Osteocyte (in vitro differentiated cells): ENCODE measurements at regions not wholly inside any gene's neighbourhood (a gene's known extent, or its start where the extent isn't known, plus 50 kb on each side); places are given as distances from the start of the nearest gene placed in this dataset.
"Not testable (repeated sequence)": the region's sequence is repeated elsewhere in the genome, so short reads cannot be mapped to it uniquely, and the experiment has no call there.

Experiments used
- DNase-seq: peaks from one replicate; pipeline ENCODE4 v3.0.0; 2021; ENCODE audit warnings: mixed read lengths; ENCODE audit not compliant: unreplicated experiment; ENCODE audit errors: extremely low spot score
- H3K27ac Mint-ChIP-seq: one replicate; pipeline ENCODE4 v1.8.0; 2021; ENCODE audit warnings: mild to moderate bottlenecking, mixed read lengths; ENCODE audit not compliant: unreplicated experiment
- H3K27me3 Mint-ChIP-seq: one replicate; pipeline ENCODE4 v1.8.0; 2021; ENCODE audit warnings: mixed read lengths; ENCODE audit not compliant: unreplicated experiment
- H3K36me3 Mint-ChIP-seq: one replicate; pipeline ENCODE4 v1.8.0; 2021; ENCODE audit warnings: mixed read lengths; ENCODE audit not compliant: unreplicated experiment
- H3K4me1 Mint-ChIP-seq: one replicate; pipeline ENCODE4 v1.8.0; 2021; ENCODE audit warnings: mixed read lengths; ENCODE audit not compliant: unreplicated experiment
- H3K4me3 Mint-ChIP-seq: one replicate; pipeline ENCODE4 v1.8.0; 2021; ENCODE audit warnings: mild to moderate bottlenecking, moderate library complexity, mixed read lengths; ENCODE audit not compliant: unreplicated experiment
- H3K9me3 Mint-ChIP-seq: one replicate; pipeline ENCODE4 v1.8.0; 2021; ENCODE audit warnings: mixed read lengths; ENCODE audit not compliant: unreplicated experiment
- TF ChIP-seq, protein P1 (sequence below): fragments of 200-600 bp; sonication (generic); IDR thresholded peaks from 2 replicates; pipeline ENCODE4 v1.5.0; 2021; ENCODE audit warnings: antibody characterized with exemption, mild to moderate bottlenecking, moderate library complexity

DNA sequence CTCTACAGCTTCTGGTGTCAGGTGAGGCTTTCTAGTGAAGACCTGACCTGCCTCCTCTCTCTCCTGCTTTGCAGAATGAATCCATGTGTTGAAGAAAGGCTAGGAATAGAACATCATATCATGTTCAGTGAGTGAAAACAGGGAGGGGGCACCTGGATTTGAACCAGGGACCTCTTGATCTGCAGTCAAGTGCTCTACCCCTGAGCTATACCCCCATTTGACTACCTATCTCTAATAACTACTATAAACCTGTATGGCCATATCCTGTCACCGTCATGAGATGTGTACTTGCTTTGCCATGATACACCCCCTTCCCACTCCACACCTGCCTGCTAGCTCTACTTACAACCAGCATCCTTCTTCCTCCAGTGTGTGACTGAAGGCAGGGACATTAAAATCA is 91.3 kb upstream of the ZNF746 start:
- H3K9me3 Mint-ChIP-seq, result no peaks in the 10 kb centered on the region
- H3K4me1 Mint-ChIP-seq, result no peaks in the 10 kb centered on the region
- DNase-seq, result no peak
- H3K27ac Mint-ChIP-seq, result no peak overlapping the region
- TF ChIP-seq, protein P1, sequence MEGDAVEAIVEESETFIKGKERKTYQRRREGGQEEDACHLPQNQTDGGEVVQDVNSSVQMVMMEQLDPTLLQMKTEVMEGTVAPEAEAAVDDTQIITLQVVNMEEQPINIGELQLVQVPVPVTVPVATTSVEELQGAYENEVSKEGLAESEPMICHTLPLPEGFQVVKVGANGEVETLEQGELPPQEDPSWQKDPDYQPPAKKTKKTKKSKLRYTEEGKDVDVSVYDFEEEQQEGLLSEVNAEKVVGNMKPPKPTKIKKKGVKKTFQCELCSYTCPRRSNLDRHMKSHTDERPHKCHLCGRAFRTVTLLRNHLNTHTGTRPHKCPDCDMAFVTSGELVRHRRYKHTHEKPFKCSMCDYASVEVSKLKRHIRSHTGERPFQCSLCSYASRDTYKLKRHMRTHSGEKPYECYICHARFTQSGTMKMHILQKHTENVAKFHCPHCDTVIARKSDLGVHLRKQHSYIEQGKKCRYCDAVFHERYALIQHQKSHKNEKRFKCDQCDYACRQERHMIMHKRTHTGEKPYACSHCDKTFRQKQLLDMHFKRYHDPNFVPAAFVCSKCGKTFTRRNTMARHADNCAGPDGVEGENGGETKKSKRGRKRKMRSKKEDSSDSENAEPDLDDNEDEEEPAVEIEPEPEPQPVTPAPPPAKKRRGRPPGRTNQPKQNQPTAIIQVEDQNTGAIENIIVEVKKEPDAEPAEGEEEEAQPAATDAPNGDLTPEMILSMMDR, result no peak
- H3K27me3 Mint-ChIP-seq, result no peaks in the 10 kb centered on the region
- no peak overlapping the region for H3K4me3 Mint-ChIP-seq
- H3K36me3 Mint-ChIP-seq, result peaks cover 50% of the 10 kb centered on the region

DNA sequence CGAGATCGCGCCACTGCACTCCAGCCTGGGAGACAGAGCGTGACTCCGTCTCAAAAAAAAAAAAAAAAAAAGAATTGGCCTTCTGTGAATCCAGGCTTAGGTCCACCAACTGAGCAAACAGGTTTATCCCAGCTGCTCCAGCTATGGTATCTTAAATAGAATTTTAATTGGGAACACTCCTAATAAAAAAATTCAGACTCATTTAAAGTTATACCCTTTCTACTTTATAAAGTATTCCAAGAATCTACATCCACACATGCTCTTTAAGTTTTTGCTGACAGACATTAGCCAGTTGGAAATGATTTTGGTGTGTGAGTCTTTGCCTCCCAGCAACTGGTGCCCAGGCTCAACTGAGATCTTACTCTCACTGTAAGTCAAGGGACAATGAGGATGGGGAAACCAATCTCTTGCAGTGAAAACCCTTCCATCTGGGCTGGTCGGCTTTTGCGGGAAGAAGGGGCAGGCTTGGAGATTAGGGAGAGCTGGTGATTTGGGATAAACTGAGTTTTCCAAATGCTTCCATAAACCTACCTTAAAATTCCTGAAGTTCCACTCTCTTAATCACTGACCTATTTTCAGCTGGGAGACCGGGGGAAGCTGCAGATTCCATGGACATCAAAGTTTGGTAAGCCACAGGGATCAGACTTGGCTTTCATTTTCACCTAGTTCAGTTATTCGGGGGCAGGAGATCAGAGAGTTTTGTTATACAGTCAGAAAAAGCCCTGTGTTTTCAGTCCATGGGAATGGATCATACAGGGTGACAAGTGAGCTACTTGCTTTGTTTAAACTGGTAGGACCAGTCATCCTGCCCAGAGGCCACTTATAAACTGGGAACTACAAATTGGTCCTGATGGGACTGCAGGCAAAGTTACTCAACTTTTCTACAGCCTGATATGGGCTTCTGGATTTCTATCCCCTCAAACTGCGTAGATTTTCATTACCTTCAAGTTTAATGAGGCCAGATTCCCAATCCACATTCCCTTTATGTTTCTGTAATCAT is 89.3 kb upstream of the ZNF746 start:
- Mint-ChIP-seq H3K36me3 (peaks cover 66% of the 10 kb centered on the region), H3K4me3 (no peak overlapping the region), H3K9me3 (no peaks in the 10 kb centered on the region), H3K4me1 (no peaks in the 10 kb centered on the region), H3K27ac (no peak overlapping the region), H3K27me3 (no peaks in the 10 kb centered on the region)
- DNase-seq, result no peak
- TF ChIP-seq, protein P1, result no peak

DNA sequence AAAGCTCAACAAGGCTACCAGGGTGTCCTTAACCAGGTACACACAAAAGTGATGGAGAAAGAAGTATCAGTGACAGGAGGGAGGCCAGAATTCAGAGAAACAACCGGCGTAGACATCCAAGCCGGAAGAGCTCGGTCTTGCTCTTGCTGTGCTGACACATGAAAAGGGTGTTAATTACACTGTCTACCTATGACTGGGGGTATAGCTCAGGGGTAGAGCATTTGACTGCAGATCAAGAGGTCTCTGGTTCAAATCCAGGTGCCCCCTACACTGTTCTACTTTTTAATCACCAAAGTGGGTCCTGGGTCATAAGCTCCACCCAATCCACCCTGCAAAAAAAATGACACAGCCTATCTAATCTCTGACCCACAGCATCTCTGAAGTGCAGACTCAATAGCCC is 86.9 kb upstream of the ZNF746 start:
- no peak for DNase-seq
- peaks cover 70% of the 10 kb centered on the region for H3K36me3 Mint-ChIP-seq
- H3K4me3 Mint-ChIP-seq, result no peak overlapping the region
- no peaks in the 10 kb centered on the region for H3K27me3 Mint-ChIP-seq
- peaks cover 4% of the 10 kb centered on the region for H3K9me3 Mint-ChIP-seq
- H3K4me1 Mint-ChIP-seq, result no peaks in the 10 kb centered on the region
- TF ChIP-seq, protein P1, result no peak
- H3K27ac Mint-ChIP-seq, result no peak overlapping the region

DNA sequence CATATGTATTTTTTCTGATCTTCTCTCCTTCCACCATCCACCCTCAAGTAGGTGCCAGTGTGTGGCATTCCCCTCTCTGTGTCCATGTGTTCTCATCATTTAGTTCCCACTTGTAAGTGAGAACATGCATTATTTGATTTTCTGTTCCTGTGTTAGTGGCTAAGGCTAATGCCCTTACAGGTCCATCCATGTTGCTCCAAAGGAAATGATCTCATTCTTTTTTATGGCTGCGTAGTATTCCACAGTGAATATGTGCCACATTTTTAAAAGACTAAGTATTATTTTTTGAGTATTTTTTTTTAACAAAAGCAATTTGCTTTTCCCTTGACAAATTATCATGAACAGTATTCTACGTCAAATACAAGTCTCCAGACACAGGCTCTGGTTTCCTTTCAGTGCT is 86.4 kb upstream of the ZNF746 start:
- Mint-ChIP-seq H3K4me3 (no peak overlapping the region), H3K4me1 (no peaks in the 10 kb centered on the region), H3K9me3 (peaks cover 4% of the 10 kb centered on the region), H3K27me3 (no peaks in the 10 kb centered on the region), H3K27ac (no peak overlapping the region), H3K36me3 (peaks cover 72% of the 10 kb centered on the region)
- DNase-seq, result no peak
- TF ChIP-seq, protein P1, result no peak

DNA sequence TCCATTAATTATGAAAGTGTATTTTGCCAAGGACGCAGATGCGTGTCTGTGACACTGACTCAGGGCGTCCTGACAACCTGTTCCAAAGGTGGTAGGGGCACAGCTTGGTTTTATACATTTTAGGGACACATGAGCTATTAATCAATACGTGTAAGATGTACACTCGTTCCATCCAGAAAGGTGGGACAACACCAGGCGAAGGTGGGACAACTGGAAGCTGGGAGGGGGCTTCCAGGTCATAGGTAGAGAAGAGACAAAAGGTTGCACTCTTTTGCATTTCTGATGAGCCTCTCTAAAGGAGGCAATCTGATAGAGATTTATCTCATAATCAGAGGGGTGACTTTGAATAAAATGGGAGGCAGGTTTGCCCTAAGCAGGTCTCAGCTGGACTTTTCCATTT is 82.7 kb upstream of the ZNF746 start:
- Mint-ChIP-seq H3K4me1 (no peaks in the 10 kb centered on the region), H3K27me3 (no peaks in the 10 kb centered on the region), H3K9me3 (peaks cover 21% of the 10 kb centered on the region), H3K27ac (no peak overlapping the region), H3K36me3 (peaks cover 73% of the 10 kb centered on the region), H3K4me3 (no peak overlapping the region)
- DNase-seq, result no peak
- TF ChIP-seq, protein P1, result no peak

DNA sequence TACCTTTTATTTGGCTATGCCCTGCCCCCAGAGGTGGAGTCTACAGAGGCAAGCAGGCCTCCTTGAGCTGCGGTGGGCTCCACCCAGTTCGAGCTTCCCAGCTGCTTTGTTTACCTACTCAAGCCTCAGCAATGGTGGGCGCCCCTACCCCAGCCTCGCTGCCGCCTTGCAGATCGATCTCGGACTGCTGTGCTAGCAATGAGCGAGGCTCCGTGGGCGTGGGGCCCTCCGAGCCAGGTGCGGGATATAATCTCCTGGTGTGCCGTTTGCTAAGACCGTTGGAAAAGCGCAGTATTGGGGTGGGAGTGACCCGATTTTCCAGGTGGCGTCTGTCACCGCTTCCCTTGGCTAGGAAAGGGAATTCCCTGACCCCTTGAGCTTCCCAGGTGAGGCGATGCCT is 81.8 kb upstream of the ZNF746 start:
- H3K27me3 Mint-ChIP-seq, DNase-seq, H3K27ac Mint-ChIP-seq, H3K4me3 Mint-ChIP-seq, H3K4me1 Mint-ChIP-seq: not testable (repeated sequence)
- Mint-ChIP-seq H3K36me3 (peaks cover 67% of the 10 kb centered on the region), H3K9me3 (peaks cover 24% of the 10 kb centered on the region)

DNA sequence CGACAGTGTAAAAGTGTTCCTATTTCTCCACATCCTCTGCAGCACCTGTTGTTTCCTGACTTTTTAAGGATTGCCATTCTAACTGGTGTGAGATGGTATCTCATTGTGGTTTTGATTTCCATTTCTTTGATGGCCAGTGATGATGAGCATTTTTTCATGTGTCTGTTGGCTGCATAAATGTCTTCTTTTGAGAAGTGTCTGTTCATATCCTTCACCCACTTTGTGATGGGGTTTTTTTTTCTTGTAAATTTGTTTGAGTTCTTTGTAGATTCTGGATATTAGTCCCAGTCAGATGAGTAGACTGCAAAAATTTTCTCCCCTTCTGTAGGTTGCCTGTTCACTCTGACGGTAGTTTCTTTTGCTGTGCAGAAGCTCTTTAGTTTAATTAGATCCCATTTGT is 76.8 kb upstream of the ZNF746 start:
- H3K4me3 Mint-ChIP-seq, H3K27me3 Mint-ChIP-seq, H3K27ac Mint-ChIP-seq, H3K4me1 Mint-ChIP-seq, DNase-seq: not testable (repeated sequence)
- H3K36me3 Mint-ChIP-seq, result peaks cover 39% of the 10 kb centered on the region
- peaks cover 29% of the 10 kb centered on the region for H3K9me3 Mint-ChIP-seq
